ENCODE measurements at regions not wholly inside any gene's neighbourhood (a gene's known extent, or its start where the extent isn't known, plus 50 kb on each side); places are given as distances from the start of the nearest gene placed in this dataset.

DNA sequence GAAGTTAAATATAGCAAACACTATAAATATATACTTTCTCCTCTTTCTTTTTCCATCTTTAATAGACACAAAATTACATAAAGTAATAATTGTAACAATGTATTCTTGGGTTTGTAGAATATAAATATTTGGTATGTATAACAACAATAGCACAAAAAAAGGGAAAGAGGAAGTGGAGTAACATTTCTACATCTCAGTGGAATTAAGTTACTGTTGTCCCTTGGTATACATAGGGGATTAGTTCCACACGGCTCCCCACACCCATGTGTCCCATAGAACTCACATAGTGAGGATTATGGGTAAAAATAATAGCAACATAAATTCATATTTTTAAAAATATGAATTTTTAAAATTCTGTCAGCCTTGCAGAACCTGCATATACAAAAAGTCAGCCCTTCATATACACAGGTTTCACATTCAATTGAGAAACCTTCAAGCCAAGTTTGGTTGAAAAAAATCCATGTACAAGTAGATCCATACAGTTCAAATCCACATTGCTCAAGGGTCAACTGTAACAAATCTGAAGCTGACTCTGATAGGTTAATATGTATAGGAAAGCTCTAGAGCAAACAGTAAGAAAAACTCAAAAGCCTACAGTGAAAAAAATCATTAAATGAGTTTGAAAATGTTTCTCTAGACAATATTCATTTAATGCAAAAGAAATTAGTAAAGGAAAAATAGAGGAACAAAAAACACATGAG, 92.4 kb downstream of the HYCC1 start:
- TF ChIP-seq SUZ12 (IDR thresholded peaks at IDR 0.05; ENCODE audit: extremely low read depth, insufficient read depth, insufficient read length) (no peak), YY1 (IDR thresholded peaks at IDR 0.05; ENCODE audit: insufficient read depth, insufficient read length) (no peak), ZNF274 (IDR thresholded peaks at IDR 0.05; ENCODE audit: low read depth, low read length) (no peak)
